GM19351 (cell line): ENCODE measurements at regions not wholly inside any gene's neighbourhood (a gene's known extent, or its start where the extent isn't known, plus 50 kb on each side); places are given as distances from the start of the nearest gene placed in this dataset.
"Not testable (repeated sequence)": the region's sequence is repeated elsewhere in the genome, so short reads cannot be mapped to it uniquely, and the experiment has no call there.

Source experiments
- ATAC-seq: cut with Tn5 transposase; IDR thresholded peaks from one replicate; pipeline ENCODE4 v1.9.1; 2021; ENCODE audit warnings: mild to moderate bottlenecking, moderate library complexity; ENCODE audit not compliant: unreplicated experiment

DNA sequence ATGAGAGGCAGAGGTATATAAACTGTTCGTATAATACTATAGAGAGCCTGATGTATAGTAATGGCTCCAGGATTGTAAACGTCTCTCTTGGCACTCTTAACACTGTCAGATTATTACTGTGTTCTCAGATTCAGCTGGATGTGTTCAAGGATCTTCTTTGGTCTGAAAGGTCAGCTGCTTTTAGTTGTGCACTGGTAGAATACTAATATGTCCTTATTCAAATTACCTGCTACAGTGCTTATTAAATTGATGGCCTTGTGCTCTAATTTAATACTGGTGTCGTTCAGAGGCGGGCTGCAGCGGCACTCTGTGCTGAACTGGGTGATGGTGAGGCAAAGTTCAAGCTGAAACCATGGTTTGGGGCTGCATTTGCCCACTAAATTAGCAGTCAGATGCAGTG lies 216.7 kb upstream of the ARRDC3 start:
- ATAC-seq = no peak

DNA sequence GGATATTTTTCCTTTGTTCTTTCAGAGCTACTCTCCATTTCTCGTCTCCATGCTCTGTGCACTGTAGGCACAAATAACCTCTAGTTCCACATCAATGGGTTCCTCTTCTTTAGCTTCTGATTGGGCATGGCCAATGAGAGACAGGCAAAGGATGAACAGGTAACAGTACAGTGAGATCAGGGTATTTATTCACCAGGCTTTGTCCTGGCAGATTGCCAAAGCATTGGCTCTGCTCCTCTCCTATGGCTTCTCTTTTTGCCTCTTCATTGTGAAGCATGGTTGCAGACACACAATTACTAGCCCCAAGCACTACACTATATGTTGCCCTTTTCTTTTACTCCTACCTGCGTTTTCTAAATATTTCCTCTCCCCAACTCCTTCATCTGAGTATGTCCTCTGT lies 215.1 kb upstream of the ARRDC3 start:
- ATAC-seq = no peak

DNA sequence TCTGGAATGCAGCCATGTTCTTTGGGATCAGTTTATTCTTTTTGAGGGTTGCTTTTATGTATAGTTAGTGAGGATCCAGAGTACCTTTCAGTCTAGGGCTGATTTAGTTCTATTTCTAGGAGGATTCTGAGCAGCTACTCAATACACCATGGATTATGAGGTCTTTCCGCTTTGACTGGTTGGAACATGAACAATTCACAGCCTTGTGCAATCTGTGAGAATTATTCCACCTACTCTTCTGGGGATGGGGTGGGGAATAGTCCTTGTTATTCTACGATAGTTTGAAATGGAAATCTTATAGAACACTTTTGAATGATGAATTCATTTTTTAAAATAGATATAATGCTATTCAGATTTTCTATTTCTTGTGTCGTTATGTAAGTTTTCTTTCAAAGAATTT lies 212.3 kb upstream of the ARRDC3 start:
- no peak for ATAC-seq

DNA sequence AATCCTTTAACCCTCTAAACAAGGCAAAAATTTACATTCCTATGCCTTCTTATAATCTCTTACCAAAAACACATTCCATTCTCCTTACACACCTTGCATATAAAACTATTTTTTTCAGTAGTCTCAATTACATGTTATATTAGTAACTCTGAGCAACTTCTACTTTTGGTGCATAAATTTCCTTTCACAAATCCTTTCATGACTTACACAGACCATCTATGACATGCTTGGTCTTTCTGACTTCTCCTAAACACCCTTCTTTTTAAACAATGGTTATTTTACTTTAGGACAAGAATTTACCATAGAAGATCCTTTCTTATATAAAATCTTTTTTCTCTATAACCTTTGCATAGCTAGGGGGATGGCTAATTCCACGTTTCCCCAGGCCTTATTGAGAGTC lies 208.0 kb upstream of the ARRDC3 start:
- ATAC-seq = no peak

DNA sequence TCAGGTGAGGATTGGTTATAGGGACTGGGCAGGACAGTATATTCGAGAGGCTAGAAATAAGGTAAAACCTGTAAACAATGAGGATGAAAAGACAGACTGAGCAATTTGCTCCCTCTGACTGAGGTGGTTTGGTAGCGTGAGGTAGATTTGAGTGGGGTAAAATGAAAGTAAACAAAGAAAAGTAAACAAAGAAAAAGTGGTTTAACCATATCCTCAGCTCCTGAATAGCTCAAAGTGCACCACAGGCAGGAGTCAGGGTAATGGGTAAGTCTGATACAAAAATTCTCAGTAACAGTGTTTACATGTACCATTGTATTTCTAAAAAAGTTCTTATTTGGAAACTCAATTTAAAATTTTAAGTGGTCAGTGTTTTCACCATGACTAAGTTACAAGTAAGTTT lies 203.1 kb upstream of the ARRDC3 start:
- no peak for ATAC-seq

DNA sequence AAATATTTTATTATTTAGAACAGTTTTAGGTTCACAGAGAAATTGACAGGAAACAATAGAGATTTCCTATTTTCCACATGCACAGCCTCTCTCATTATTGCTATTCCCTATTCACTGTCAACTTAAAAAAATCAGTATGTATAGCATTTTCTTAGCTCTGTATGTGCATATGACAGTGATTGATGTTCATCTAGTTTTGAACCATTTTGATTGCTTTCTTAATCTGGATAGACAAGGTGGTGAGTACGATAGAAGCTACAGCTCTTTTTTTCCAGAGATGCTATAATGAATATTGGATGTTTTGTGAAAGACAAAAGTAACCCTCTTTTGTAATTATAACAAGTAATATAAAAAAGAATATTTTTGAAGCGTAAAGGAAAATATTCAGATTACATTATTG lies 201.2 kb upstream of the ARRDC3 start:
- no peak for ATAC-seq

DNA sequence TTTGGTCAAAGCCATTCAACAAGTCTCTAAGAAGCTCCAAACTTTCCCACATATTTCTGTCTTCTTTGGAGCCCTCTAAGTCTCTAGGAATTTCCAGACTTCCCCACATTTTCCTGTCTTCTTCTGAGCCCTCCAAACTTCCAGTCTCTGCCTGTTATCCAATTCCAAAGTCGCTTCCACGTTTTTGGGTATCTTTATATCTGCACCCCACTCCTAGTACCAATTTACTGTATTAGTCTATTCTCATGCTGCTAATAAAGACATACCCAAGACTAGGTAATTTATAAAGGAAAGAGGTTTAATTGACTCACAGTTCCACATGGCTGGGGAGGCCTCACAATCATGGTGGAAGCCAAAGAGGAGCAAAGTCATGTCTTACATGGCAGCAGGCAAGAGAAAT lies 182.9 kb upstream of the ARRDC3 start:
- not testable (repeated sequence) for ATAC-seq

DNA sequence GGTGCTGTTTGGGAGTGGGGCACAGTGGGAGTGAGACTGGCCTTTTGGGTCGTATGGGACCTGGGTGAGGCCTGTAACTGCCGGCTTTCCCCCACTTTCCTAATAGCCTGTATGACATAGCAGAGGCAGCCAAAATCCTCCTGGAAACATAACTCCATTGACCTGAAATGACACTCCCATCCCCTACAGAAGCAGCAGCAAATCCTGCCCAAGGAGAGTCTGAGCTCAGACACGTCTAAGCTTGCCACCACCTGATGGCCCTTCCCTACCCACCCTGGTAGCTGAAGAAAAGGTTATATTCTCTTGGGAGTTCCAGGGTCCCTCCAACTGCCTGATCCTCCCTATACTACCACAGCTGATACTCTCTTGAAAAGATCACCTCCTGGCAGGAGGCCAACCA lies 179.8 kb upstream of the ARRDC3 start:
- ATAC-seq = no peak

DNA sequence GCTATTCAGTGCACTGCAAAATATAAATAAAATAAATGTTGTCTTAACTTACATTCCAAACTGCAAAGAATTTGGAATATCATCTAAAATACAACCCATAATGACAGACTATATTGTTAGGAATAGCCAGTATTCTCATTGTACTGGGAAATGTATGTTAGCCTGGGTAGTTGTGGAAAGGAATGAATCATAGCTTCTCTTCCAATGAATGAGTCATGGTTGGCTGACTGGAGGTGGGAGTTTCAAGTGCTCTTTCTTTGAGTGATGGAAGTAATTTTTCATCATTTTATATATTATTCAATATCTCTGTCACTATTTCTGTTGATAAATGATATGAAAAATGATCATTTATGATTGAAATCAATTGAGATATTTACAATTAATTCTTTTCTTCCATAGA lies 158.6 kb upstream of the ARRDC3 start:
- ATAC-seq = no peak

DNA sequence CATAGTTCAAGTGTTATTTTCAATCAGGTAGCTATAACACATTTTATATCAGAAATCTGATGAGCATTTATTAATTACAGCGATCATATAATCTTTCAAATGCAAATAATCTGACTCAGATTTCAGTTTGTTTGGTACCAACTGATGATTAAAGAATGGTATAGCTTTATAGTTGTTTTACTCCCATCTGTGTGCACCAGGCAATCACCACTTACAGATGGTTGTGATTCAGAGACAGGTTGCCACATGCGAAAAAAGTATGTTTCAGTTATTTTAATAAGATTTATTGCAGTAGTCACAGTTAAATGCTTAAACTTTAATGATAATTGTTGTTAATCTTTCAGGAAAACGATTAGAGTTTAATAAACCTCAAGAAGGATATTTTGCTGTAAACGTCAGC lies 155.1 kb upstream of the ARRDC3 start:
- ATAC-seq = no peak

DNA sequence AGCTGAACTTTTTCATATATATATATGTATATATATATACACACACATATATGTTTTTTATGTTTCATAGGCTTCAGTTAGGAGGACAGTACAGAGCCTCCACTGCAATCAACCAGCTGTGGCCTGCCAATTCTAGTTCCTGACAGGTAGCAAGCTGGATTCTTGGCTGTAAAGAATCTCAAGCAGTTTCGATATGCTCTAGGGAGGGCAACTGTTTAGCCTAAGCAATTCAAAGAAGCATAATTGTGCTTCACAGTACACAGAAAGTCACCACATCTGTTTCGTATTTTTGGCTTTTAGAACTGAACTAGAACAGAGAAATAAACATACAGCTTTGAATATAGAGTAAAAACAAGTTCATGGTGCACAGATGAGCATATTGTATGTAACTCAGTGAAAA lies 152.4 kb upstream of the ARRDC3 start:
- ATAC-seq = no peak

DNA sequence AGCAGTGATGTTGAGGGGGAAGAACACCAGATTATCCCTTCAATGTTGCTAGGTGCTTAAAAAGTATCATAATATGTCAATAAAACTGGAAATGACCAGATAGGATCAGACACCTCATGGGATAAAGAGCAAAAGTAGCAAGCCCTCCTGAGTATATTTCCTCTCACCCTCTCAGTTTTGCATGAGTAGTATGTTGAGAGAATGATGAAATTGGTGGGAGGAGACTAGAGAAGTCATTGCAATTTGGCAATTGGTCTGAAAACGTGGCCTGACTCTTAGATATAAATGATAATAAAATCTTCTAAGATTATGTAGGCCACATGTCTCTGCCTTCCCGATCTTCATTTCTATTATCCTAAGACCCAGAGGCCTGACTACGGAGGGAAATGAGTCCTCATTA lies 151.2 kb upstream of the ARRDC3 start:
- ATAC-seq = no peak

DNA sequence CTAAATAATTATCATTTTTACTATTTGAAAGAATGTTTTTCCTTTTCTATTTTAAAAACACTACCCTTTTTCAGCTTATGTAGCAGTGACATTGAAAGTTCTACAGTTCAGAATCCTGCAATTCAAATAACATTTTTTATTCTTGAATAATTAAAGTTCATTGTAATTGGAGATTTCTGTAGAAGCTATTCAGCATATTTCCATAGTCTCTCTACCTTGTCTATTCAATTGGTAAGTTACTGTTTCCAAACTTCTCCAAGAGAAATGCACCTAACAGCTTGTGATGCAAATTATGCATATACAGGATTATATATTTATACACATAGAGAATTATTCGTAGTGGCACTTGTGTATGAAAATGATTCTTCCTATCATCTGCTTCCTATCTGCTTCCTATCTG lies 149.7 kb upstream of the ARRDC3 start:
- no peak for ATAC-seq

DNA sequence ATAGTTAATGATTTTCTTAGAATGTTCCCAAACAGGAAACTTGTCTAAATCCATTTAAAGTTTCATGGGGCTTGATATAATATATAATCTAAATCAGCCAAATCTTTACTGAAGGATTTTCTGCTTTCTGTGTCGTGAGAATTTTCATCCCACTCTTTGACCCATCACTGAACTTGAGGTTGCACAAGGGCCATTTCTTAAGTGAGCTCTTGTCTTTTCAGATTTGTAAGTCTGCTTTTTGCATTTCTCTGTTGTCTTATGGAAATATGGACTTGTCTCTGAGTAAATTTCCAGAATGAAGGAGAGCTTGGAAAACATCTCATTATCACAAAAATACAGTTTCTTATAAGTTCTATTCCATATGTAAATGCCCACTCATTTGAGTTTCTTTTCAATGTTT lies 149.2 kb upstream of the ARRDC3 start:
- ATAC-seq = no peak

DNA sequence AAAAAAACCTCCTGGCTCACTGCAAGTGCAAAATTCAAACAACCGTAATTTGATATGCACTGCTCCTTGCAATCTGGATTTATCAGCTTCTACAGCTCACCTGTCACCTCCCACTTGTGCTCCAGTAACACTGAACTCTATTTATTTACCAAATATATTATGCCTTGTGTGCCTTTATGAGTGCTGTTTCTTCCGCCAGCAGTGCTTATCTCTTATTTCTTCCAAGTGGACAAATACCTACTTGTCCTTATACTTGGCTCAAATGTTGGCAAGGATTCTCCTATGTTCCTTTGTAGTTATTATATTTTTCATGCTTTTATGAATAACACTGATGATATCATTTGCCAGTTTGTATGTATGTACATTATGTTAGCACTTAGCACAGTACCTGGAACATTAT lies 145.7 kb upstream of the ARRDC3 start:
- no peak for ATAC-seq

DNA sequence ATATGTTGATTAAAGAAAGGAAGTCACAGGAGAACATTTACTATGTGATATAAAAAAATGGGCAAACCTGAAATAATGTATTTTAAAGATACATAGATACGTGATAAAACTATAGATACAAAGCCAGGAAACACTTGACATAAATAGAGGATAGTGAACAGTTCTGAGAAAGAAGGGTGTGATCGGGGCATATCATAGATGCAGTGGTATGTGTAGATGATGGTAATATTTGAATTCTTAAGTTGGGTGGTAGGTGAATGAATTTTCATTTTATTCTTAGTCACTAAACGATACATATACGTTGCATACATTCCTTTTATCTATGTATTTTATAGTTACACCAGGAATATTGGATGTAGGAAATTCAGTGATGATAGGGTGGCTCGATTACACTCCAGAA lies 138.7 kb upstream of the ARRDC3 start:
- no peak for ATAC-seq

DNA sequence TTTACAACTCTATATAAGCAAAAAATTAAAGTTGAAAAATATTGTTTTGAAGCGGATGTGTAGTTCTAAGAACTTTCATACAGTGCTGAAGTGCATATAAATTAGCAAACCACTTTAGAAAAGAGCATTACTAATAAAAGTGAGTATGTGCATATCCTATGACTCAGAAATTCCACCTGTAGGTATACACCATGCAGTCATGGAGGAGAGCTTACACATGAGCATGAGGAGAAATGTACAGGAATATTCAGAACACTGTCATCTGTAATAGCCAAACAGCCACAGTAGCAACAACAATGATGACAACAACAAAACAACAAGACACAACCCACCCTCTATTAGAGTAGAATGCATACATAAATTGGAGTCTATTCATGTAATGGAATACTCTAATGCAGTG lies 138.2 kb upstream of the ARRDC3 start:
- no peak for ATAC-seq

DNA sequence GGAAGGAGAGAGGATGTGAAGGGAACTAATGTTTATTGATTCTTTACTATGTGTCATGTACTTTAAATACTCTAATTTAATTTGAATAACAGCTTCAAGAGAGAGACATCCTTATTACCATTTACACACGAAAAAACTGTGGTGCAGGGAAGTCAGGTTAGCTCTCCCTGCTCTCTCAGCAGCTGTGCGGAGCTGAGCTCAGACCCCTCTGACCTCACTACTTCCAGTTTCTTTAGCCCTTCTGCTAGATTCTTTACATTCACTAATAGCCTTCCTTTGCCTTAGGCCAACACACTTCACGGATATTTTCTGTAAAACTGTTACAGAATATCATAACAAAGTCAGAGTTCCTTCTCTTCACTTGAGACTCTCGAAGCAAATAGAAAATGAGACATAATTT lies 131.3 kb upstream of the ARRDC3 start:
- ATAC-seq = no peak

DNA sequence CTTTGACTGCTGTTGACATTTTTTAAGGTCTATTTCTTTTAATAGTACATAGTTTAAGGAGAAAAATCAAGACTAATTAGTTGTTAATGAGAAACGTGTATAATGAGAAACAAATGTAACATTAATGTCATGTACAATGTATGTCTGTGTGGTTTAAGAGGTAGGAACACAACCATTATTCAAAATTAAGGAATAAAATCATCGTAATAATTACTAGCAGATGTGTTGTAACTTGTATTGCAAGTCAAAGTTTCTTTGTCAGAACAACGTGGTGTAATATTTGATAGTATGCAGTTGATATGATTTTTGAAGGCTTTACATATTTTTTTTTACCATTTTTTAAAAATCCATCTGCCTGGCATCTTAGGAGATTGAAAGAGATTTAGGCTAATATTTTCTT lies 120.2 kb upstream of the ARRDC3 start:
- ATAC-seq = no peak

DNA sequence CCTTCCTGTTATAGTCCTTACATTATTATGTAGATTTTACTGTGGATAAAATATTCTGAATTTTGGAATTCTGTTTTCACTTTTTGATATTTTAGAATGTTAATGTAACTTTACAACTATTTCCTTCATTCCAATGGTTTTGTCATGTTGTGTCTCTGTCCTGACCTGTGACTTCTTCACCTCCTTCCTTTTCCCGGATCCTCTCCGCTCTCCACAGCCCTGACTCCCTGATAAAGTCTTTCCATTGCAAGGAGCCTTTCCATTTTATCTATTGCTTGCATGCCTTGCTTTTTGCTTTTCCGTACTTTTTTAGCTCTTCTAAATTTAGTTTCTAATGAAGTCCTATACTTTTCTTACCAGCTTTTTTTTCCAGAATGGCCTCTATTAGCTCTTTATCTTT lies 117.6 kb upstream of the ARRDC3 start:
- ATAC-seq = no peak

DNA sequence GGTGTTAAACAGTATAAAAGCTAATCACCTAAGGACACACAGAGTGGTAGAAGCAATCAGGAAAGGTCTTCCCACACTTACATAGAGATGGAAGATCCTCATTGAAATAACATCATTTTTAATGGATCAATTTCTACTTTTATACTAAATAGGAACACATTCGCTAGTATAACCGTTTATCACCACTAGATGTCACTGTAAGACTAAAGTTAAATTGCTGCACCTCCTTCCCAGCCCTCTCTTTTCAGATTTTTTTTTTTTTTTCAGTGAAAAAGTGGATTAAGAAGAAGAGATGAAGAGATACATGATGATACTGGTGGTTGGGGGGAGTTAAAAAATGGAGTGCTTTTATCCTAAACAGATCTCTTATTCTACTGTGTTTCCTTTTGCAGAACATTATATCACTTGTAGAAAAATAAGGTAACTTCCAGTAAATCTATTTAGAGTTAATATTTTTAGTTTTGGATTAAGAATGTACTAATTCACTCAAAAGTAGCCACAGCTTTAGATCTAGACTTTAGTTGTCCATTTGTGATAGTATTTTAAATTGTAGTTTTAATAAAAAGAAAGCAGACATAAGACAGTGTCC lies 116.9 kb upstream of the ARRDC3 start:
- peak; percentile 69 for ATAC-seq

DNA sequence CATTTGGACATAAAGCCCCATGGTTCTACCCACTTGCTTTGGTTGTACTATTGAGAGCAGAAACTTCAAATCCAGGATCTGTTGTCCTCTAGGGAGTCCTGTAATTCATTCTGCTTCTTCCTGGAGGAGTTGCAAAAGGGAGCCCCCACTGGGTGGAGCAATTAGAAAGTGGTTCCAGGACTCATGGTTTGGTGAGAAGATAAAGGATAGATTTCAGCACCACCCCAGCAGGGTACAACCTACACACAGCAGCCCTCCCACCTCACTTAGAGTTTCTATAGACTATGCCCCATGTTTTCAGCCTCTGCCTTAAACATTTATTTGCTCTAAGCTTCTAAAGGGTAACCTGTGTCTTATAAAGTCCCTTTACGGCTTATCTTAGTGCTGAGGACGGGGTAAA lies 112.6 kb upstream of the ARRDC3 start:
- no peak for ATAC-seq

DNA sequence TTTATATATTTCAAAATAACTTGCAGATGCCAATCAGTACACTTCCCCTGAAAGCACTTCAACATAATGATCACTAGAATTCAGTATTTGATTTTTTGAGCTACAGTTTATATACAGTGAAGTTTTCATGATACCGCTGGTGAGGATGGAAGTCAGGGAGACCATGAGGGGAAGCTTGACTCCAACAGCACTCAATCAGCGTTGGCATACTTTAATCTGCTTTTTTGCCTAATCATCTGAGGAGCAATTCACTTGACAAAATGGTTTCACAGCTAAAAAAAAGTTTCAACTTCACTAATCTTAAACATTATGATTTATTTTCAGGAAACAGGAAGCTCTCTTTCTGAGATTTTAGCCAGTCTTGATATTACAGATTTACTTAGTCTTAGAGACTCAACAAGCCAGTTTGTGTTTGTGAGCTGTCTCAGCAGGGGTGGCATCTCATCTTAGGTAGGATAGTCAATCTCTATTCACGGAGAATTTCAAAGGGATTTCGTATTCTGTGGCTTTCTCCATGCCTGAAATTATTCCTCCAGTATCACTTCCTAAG lies 111.4 kb upstream of the ARRDC3 start:
- no peak for ATAC-seq
